ENCODE measurements at regions not wholly inside any gene's neighbourhood (a gene's known extent, or its start where the extent isn't known, plus 50 kb on each side); places are given as distances from the start of the nearest gene placed in this dataset.

DNA sequence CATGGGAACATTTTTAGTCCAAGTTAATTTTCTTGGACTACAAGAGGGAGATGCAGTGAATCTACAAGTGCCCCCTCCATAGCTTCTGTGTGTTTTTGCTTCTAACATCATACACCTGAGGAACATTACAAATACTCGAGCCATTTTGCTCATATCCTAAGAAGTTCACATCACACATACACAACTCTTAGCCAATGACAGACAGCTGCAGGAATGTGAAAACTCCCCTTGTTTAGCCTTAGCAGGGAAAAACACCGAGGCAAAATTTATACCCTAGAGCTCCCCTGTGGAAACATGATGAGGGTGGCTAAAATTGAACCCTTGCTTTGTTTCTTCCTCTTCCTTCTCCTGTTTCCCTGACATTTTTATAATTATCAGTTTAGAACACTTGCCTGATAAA lies 928.3 kb upstream of the NRXN1 start:
- TF ChIP-seq, protein P1, sequence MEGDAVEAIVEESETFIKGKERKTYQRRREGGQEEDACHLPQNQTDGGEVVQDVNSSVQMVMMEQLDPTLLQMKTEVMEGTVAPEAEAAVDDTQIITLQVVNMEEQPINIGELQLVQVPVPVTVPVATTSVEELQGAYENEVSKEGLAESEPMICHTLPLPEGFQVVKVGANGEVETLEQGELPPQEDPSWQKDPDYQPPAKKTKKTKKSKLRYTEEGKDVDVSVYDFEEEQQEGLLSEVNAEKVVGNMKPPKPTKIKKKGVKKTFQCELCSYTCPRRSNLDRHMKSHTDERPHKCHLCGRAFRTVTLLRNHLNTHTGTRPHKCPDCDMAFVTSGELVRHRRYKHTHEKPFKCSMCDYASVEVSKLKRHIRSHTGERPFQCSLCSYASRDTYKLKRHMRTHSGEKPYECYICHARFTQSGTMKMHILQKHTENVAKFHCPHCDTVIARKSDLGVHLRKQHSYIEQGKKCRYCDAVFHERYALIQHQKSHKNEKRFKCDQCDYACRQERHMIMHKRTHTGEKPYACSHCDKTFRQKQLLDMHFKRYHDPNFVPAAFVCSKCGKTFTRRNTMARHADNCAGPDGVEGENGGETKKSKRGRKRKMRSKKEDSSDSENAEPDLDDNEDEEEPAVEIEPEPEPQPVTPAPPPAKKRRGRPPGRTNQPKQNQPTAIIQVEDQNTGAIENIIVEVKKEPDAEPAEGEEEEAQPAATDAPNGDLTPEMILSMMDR (IDR thresholded peaks at IDR 0.05; ENCODE audit: insufficient read depth, low read length, poor library complexity, severe bottlenecking), result no peak
- no peak for TF ChIP-seq EZH2phosphoT487 (conservative IDR thresholded peaks at IDR 0.05; ENCODE audit: low read length)

Measured in SU-DHL-6 (cell line).